ENCODE measurements at regions not wholly inside any gene's neighbourhood (a gene's known extent, or its start where the extent isn't known, plus 50 kb on each side); places are given as distances from the start of the nearest gene placed in this dataset.

- H3K4me1 ChIP-seq (ENCODE audit: control insufficient read depth, insufficient read depth, low read length): no peaks in the 10 kb centered on the region
- H3K9me3 ChIP-seq (replicated peaks; ENCODE audit: control insufficient read depth, insufficient read depth, low read length): no peaks in the 10 kb centered on the region
- FAIRE-seq (no peak), DNase-seq (ENCODE audit: low read depth, low spot score) (no peak), ATAC-seq (peak; percentile 82)
- no peak overlapping the region for H3K9ac ChIP-seq (ENCODE audit: control insufficient read depth, insufficient read depth, low read length)
- ChIA-PET POLR2A (no interaction called here), SMC1A (ENCODE audit: uncharacterized antibody, unreplicated experiment) (no interaction called here), RAD21 (ENCODE audit: unreplicated experiment) (no interaction called here), CTCF (no interaction called here)
- intact Hi-C loops (cut with micrococcal nuclease; ENCODE audit: unreplicated experiment): no loop called here
- H3K4me3 ChIP-seq: no peak overlapping the region
- H3K27ac ChIP-seq (ENCODE audit: control insufficient read depth, insufficient read depth): no peak overlapping the region
- no peaks in the 10 kb centered on the region for H3K27me3 ChIP-seq (replicated peaks in 1 of 2; ENCODE audit: control insufficient read depth in 2 of 2, insufficient read depth in 2 of 2, low read length in 1 of 2)
- BruUV-seq (replicated peaks): no TSS peak
- WGBS (ENCODE audit: insufficient coverage, insufficient replicate concordance, low lambda C conversion rate, missing lambda C conversion rate): 0% methylated on average over 2 of the region's 2 CpGs
- H3K4me2 ChIP-seq (ENCODE audit: control insufficient read depth, insufficient read depth): no peak overlapping the region
- no peaks in the 10 kb centered on the region for H3K79me2 ChIP-seq (ENCODE audit: control insufficient read depth, insufficient read depth, low read length)
- no peak overlapping the region for H2AFZ ChIP-seq (ENCODE audit: control insufficient read depth, low read depth, low read length)
- H3K36me3 ChIP-seq (ENCODE audit: control insufficient read depth in 2 of 2, insufficient read depth in 2 of 2, low read length in 1 of 2): no peaks in the 10 kb centered on the region
- in situ Hi-C loops (cut with MboI): no loop called here
- no peaks in the 10 kb centered on the region for H4K20me1 ChIP-seq (ENCODE audit: control insufficient read depth, insufficient read depth)
- TF ChIP-seq KDM1A (IDR thresholded peaks at IDR 0.05; ENCODE audit: borderline replicate concordance) (no peak), NFYB (IDR thresholded peaks at IDR 0.05; ENCODE audit: insufficient read depth, low read depth, low read length) (no peak), EP300 (IDR thresholded peaks at IDR 0.05; ENCODE audit: borderline replicate concordance in 1 of 2, control insufficient read depth in 1 of 2, low read depth in 2 of 2, low read length in 2 of 2) (peak; percentile 23 to 41; a peak in 2 of 4 replicates), HDGF (IDR thresholded peaks at IDR 0.05) (no peak), ATF7 (IDR thresholded peaks at IDR 0.05; ENCODE audit: low read depth) (0 out of 2 replicates have a peak, but pooled peaks have one; percentile 42), NBN (IDR thresholded peaks at IDR 0.05) (0 out of 2 replicates have a peak, but pooled peaks have one; percentile 30), BACH1 (IDR thresholded peaks at IDR 0.05; ENCODE audit: borderline replicate concordance) (no peak), RFX5 (IDR thresholded peaks at IDR 0.05; ENCODE audit: low read depth, low read length) (no peak), TBL1XR1 (IDR thresholded peaks at IDR 0.05; ENCODE audit: low read depth, low read length) (no peak), IKZF2 (IDR thresholded peaks at IDR 0.05) (peak; percentile 71 to 81; a peak in 2 of 4 replicates), MTA2 (IDR thresholded peaks at IDR 0.05; ENCODE audit: low read depth) (peak; percentile 87), IKZF1 (conservative IDR thresholded peaks at IDR 0.05) (peak; percentile 79), RELB (IDR thresholded peaks at IDR 0.05; ENCODE audit: low read depth) (peak; percentile 35; the same call in 1 of the 2 replicates), BMI1 (IDR thresholded peaks at IDR 0.05; ENCODE audit: borderline replicate concordance) (peak; percentile 63; the same call in 1 of the 2 replicates), BCL11A (IDR thresholded peaks at IDR 0.05; ENCODE audit: low read depth, low read length) (no peak), IRF4 (IDR thresholded peaks at IDR 0.05; ENCODE audit: low read depth, low read length) (no peak), CBFB (IDR thresholded peaks at IDR 0.05; ENCODE audit: low read depth) (no peak), BCL3 (IDR thresholded peaks at IDR 0.05; ENCODE audit: borderline replicate concordance, insufficient read depth, low read depth, low read length, poor library complexity, severe bottlenecking) (no peak), E4F1 (IDR thresholded peaks at IDR 0.05; ENCODE audit: borderline replicate concordance, partially characterized antibody) (no peak), FOXM1 (IDR thresholded peaks at IDR 0.05; ENCODE audit: low read depth, low read length) (no peak), MEF2B (IDR thresholded peaks at IDR 0.05; ENCODE audit: partially characterized antibody, poor library complexity, severe bottlenecking) (peak; percentile 62)
These were observed 479.8 kb upstream of the SEMA3A start for GRCh38 chr7:84674236-84674913.

Measured in GM12878 (cell line).